ENCODE measurements at regions not wholly inside any gene's neighbourhood (a gene's known extent, or its start where the extent isn't known, plus 50 kb on each side); places are given as distances from the start of the nearest gene placed in this dataset.

- DNase-seq (ENCODE audit: low read depth in 3 of 3), result no peak
Observed at GRCh38 chr16:85256190-85256739, 144.0 kb upstream of the CIBAR2 start.

DNA sequence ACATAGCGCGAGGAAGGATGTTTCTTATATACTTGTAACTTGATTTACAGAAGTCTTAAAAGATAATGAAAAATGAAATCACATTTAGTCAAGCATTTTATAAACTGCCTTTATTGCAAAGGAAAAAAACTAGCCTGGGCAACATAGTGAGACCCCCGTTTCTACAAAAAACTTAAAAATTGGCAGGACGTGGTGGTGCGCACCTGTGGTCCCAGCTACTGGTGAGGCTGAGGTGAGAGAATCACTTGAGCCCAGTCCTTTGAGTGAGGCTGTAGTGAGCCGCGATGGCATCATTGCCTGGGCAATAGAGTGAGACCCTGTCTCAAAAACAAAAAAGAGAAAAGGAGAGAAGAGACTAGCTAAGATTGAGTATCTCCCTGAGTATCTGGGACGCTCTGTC is 145.2 kb upstream of the CIBAR2 start:
- no peak for DNase-seq (ENCODE audit: low read depth in 3 of 3)

GRCh38 chr16:85258166-85258565 is 145.9 kb upstream of the CIBAR2 start:
- no peak for DNase-seq (ENCODE audit: low read depth in 3 of 3)

DNA sequence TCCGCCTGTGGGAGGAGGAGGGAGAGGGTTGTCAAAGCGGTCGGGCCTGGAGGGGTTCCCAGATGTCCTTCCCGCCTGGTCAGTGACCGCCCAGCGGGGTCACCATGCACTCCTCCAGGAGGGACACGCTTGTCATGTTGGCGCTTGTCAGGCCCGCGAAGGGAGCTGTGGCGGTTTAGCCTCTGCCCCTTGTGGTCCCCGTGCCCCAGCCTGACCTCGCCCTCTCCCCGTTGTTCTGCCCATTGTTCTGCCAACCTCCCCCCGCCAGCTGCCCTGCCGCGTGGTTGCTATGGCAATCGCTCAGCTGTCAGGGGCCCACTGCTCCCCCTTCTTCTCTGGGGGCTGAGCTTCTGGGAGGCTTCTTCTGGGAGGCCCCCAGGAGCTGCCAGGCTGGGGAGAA is 146.4 kb upstream of the CIBAR2 start:
- no peak for DNase-seq (ENCODE audit: low read depth in 3 of 3)

DNA sequence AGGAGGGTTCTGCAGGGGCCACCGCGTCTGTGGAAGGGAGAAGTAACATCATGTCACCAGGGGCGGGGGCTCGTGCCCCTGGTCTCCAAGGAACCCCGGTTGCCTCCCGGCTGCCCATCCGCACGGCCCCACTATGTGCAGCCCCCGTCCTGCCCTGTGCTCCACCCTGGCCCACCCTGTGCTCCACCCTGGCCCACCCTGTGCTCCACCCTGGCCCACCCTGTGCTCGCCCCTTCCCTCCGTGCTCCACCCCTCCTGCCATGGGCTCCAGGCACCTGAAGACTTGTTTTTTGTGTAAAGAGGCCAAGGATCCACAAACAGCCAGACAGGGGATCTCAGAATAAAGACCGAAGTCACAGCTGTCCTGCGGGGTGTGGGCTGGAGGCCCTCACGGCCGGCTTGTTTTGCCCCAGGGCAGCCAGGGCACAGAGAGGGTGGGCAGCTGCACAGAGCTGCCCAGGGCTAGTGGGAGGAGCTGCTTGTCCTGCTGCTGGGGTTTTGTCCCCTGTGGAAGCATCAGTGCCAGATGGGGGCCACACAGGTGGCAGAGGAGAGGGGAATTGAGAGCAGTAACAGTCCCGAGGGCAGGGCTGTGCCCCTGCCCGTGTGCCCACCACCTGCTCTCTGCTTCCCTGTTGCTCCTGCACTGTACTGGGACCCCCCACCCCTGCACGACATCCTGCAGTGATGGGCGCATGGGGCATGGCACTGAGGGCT is 147.0 kb upstream of the CIBAR2 start:
- DNase-seq (ENCODE audit: low read depth in 3 of 3), result no peak

DNA sequence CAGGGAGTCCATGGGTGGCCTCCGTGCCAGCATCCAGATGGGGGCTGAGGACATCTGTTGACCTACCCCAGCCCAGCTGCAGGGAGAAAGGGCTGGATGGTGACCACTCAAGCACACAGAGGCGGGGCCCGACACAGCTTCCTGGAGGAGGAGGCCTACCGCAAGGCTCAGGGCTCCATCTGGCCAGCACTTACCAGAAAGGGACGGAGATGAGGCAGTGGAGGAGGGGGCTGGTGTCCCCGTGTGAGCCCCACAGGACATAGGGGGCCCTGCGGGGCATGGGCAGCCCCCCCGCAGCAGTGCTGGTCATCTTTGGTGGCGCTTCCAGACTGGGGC is 147.5 kb upstream of the CIBAR2 start:
- DNase-seq (ENCODE audit: low read depth in 3 of 3), result no peak

DNA sequence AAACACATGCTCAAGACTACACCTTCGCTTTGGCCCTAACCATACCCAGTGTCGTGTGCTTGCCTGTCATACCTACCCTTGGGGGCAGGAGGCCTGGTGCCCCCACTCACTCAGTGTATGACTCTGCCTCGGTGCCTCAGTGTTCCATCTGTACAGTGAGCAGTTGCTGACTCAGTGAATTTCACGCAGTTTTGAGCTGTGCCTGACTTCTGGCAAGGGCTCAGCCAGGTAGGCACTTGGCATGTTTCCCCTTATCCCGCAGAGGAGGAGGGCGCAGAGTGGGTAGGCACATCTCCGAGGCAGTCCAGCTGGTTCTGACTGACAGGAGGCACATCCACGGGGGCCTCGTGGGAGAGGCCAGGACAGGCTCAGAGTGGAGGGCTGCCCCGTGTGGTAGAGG is 148.9 kb upstream of the CIBAR2 start:
- DNase-seq (ENCODE audit: low read depth in 3 of 3), result no peak

DNA sequence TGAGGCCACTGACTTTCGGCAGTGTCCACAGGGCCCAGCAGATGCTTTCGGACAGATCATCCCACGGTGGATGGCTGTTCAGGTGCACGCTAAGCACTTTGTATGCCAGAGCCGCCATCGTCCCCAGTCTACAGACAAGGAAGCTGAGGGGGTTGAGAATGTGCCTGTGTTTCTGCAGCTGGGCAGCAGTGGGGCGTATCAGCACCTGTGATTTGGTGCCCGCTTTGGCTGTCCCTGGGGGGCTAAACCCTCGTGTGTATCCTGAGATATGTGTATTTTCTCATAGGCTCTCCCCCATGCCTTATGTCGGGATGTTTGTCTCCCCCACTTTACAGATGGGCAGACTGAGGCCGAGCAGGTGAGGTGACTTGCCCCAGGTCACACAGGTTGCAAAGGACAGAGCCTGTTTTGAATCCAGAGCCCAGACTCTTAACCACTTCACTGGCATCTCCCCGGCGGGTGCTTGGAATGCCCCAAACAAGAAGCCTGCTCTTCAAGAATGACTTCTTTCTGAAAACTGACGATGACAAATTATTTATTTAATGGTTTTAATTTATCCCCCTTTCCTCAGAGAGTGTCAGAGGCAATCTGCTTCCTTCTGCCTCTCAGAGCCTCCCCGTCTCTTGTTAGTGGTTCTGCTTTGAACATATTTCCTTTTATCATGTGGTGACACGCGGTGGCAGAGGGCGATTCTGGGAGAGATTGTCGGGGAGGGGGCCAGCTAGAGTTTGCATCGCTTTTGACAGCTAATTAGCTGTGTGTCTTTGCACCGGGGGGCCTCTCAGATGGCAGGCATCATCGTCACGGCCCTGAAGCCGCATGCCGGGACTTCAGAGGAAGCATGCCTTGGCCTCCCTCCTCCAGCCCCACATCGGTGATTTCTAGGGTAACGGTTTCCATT is 149.6 kb upstream of the CIBAR2 start:
- DNase-seq (ENCODE audit: low read depth in 3 of 3), result no peak

GRCh38 chr16:85262558-85263238 is 150.4 kb upstream of the CIBAR2 start:
- no peak for DNase-seq (ENCODE audit: low read depth in 3 of 3)

GRCh38 chr16:85263239-85263585 is 150.9 kb upstream of the CIBAR2 start:
- no peak for DNase-seq (ENCODE audit: low read depth in 3 of 3)

DNA sequence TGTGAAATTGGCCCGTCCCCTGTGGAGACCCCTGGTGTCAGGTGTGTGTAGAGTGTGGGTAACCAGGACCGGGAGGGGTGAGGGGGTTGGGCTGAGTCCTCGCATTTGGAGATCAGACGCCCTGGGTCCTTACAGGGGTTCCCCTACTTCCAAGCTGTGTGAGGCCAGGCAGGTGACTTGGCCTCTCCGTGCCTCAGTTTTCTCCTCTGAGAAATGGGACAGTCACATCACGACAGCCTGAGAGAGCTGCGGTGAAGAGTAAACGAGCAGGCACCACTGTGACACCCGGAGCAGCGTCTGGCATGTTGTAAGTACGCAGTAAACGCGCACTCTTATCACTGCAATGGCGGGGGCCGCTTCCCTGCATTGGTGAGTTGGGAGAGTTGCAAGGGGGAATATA is 152.5 kb upstream of the CIBAR2 start:
- no peak for DNase-seq (ENCODE audit: low read depth in 3 of 3)

DNA sequence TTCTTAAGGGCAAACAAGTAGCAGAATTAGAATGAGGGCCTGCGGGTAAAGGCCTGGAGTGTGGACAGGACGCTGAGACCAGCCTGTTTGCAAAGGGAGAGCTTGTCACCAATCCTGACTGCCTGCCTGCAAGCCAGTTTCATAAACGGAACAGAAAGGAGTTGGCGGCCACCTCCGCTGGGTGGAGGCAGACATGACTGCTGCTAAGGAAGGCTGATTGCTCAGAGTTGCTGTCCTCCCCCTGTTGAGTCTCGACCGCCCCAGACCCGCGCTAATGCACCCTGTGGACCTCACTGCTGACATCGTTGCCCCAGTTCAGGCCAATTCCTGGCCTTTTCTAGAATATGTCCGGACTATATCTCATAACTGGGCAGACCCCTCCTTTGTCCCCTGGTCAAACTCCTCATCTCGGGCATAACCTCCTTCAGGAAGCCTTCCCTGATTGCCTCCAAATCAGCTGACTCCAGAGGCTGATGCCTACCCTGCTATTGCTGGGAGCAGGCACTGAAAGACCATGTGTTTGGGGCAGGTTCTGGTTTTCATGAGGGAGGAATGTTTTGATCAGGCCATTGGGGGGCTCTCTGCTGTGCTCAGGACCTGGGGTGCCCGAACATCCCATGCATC is 153.0 kb upstream of the CIBAR2 start:
- no peak for DNase-seq (ENCODE audit: low read depth in 3 of 3)

- DNase-seq (ENCODE audit: low read depth in 3 of 3), result no peak
Observed at GRCh38 chr16:85265810-85266209, 153.5 kb upstream of the CIBAR2 start.

DNA sequence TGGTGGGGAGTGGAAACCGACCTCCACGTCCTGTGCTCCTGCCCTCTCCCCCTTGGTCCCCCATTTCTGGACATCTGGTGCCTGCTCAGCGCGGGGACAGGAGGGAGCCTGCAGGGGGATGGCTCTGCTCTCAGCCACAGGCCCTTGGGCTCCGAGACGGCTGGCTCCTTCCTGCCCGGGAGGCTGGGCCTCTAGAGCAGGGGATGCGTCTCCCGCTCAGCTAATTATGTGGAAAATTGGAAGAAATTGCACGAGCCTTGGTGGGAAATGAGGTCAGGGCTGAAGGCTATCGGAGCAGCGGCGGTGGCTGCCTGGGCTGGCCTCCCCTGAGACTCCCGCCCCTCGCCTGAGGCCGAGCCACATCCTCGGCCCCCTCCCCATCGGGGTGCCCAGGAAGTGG is 154.6 kb upstream of the CIBAR2 start:
- no peak for DNase-seq (ENCODE audit: low read depth in 3 of 3)

GRCh38 chr16:85267414-85267945 is 155.2 kb upstream of the CIBAR2 start:
- no peak for DNase-seq (ENCODE audit: low read depth in 3 of 3)

DNA sequence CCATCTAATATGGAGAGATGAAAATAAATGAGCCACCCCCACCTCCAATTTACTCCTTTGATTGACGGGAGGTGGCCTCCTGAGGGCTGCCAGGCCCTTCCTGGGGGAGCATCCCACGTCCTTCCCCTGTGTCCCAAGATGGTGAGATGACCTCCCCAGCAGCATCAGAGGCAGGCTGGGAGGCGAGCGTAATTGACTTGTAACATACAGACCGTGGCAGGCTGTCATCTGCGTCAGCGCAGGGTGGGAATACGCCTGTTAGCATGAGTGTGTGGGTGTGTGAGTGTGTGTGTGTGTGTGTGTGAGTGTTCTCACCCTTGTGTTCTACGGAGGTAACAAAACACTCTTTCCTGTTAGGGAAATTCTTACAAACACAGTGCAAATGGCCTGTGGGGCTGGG is 156.9 kb upstream of the CIBAR2 start:
- no peak for DNase-seq (ENCODE audit: low read depth in 3 of 3)

- DNase-seq (ENCODE audit: low read depth in 3 of 3), result no peak
Observed at GRCh38 chr16:85270374-85270773, 158.1 kb upstream of the CIBAR2 start.

- no peak for DNase-seq (ENCODE audit: low read depth in 3 of 3)
Observed at GRCh38 chr16:85271198-85271597, 158.9 kb upstream of the CIBAR2 start.

DNA sequence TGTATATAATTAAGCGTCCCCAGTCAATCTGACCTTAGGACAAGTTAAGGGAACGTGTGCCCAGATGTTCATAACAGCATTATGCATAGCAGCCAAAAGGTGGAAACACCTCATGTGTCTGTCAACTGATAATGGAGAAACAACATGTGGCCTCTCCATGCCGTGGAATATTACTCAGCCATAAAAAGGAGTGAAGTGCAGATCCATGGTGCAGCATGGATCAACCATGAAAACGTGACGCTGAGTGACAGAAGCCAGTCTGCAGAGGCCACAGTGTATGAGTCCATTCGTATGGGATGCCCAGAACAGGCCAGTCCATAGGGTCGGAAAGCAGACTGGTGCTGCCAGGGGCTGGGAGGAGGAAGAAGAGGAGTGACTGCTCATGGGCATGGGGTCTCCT is 161.0 kb upstream of the CIBAR2 start:
- no peak for DNase-seq (ENCODE audit: low read depth in 3 of 3)

GRCh38 chr16:85274501-85274900 is 162.2 kb upstream of the CIBAR2 start:
- no peak for DNase-seq (ENCODE audit: low read depth in 3 of 3)

DNA sequence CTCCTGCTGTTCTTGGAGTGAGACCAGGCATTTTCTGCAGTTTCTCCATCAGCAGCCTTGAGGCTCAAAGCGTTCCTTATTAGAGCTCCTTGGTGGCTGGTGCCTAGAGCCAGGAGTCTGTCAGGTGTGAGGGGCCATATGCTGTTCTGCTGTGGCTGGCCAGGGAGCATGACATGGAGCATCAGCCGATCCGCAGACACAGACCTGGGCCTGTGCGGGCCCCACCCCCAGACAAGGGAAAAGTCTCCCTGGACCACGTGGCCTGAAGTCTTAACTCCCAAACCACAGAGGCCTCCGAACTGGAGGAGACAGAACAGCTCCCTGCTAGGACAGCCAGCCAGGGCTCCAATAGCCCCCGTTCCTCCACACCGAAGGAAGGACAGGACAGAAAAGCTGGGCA is 162.7 kb upstream of the CIBAR2 start:
- no peak for DNase-seq (ENCODE audit: low read depth in 3 of 3)

Measured in stimulated activated CD4-positive, alpha-beta T cell treated with anti-CD3 and anti-CD28 coated beads, TNF-alpha, amount 100 ng/mL, for 4 hours (primary cell).